Bronchial epithelial cell (primary cell): ENCODE measurements at regions not wholly inside any gene's neighbourhood (a gene's known extent, or its start where the extent isn't known, plus 50 kb on each side); places are given as distances from the start of the nearest gene placed in this dataset.
"Not testable (repeated sequence)": the region's sequence is repeated elsewhere in the genome, so short reads cannot be mapped to it uniquely, and the experiment has no call there.

ENCODE experiments used
- DNase-seq: peaks from one replicate; pipeline ENCODE4 v3.0.0-alpha.2; 2010; ENCODE audit warnings: low read depth
- FAIRE-seq: peaks from 2 replicates; lab custom pipeline; 2011; peaks lifted over from hg19 to GRCh38; lab: Jason Lieb, UNC
- H3K27me3 ChIP-seq: 2 replicates; pipeline ENCODE4 v1.5.1; 2011; ENCODE audit warnings: low read length; ENCODE audit not compliant: control insufficient read depth, insufficient read depth
- H3K36me3 ChIP-seq: 2 replicates; pipeline ENCODE4 v1.5.1; 2011; ENCODE audit warnings: low read length; ENCODE audit not compliant: control insufficient read depth, insufficient read depth
- H3K4me3 ChIP-seq: 2 replicates; pipeline ENCODE4 v1.5.1; 2011; ENCODE audit warnings: mild to moderate bottlenecking, low read depth, low read length, control low read depth
- CTCF ChIP-seq: IDR thresholded peaks from 2 replicates; pipeline ENCODE4 v1.5.1; 2011; ENCODE audit warnings: mild to moderate bottlenecking, moderate library complexity, low read length, control low read depth, inconsistent platforms; ENCODE audit not compliant: insufficient read depth, severe bottlenecking

- H3K36me3 ChIP-seq, result no peaks in the 10 kb centered on the region
- no peak overlapping the region for H3K4me3 ChIP-seq
- H3K27me3 ChIP-seq, result no peaks in the 10 kb centered on the region
- DNase-seq, result no peak
- TF ChIP-seq CTCF, result no peak
- no peak for FAIRE-seq
Observed at GRCh38 chr5:18394443-18394804, 760.2 kb downstream of the TAF11L14 start.

DNA sequence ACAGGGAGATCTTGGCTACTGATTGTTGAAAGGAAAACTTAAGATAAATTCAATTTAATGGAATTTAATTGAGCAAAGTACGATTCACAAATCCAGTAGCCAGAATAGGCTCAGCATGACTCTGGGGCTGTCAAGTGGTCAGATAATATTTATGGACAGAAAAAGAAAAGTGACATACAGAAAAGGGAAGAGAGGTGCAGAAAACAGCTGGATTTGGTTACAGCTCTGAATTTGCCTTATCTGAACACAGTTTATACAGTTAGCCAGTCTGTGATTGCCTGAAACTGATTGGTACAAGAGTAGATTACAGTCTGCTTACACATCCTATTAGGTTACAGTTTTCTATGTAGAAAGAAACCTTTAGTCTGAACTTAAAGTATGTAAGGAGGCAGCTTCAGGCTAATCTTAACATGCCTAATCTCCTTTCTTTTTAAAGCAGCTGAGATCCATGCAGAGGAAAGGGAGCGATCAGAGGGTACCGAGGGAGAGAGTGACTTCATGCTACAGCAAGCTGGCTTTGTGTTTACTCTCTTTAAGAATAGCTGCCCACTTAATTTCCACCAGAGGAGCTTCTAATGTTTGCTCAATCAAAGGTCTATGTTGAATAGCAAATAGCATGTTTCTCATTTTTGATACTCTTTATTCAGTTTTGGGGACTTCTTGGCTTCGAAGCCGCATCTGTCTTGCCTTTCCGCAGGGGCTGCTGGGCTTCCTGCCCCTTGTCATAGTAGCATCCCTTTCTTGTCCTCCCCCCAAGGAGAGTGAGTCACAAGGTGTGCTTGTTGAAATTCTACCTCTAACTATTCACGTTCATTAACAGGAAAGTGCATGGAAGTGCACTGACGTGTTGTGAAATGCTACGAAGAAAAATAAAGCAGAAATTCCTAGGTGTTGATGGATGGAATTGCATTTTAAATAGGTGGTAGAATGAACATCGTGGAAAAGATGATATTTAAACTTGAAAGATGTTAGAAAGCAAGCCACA, 761.2 kb downstream of the TAF11L14 start:
- Histone ChIP-seq H3K27me3 (no peaks in the 10 kb centered on the region), H3K36me3 (no peaks in the 10 kb centered on the region), H3K4me3 (no peak overlapping the region)
- DNase-seq (peak; percentile 70), FAIRE-seq (no peak)
- TF ChIP-seq CTCF, result no peak

GRCh38 chr5:18397371-18397770, 763.1 kb downstream of the TAF11L14 start:
- DNase-seq (no peak), FAIRE-seq (no peak)
- Histone ChIP-seq H3K27me3 (no peaks in the 10 kb centered on the region), H3K36me3 (no peaks in the 10 kb centered on the region), H3K4me3 (no peak overlapping the region)
- no peak for TF ChIP-seq CTCF

GRCh38 chr5:18397891-18398290, 763.6 kb downstream of the TAF11L14 start:
- Histone ChIP-seq H3K36me3 (no peaks in the 10 kb centered on the region), H3K4me3 (no peak overlapping the region), H3K27me3 (no peaks in the 10 kb centered on the region)
- FAIRE-seq (no peak), DNase-seq (no peak)
- TF ChIP-seq CTCF, result no peak

GRCh38 chr5:18399461-18400327, 765.4 kb downstream of the TAF11L14 start:
- not testable (repeated sequence) for FAIRE-seq, H3K27me3 ChIP-seq, DNase-seq, H3K4me3 ChIP-seq, H3K36me3 ChIP-seq

DNA sequence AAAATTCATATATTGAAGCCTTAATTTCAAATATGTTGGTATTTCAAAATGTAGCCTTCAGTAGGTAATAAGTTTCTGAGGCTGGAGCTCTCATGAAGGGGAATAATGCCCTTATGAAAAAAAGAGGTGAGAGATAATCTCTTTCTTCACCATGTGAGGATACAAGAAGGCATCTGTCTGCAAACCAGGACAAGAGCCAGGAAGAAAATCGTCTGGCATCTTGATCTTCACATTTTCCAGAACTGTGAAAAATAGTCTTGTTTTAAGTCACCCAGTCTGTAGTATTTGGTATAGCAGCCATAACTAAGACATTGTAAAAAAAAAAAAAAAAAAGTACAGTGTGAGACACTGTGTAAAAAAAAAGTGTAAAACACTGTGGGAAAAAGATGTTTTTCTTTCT, 768.9 kb downstream of the TAF11L14 start:
- DNase-seq, result no peak
- Histone ChIP-seq H3K4me3 (no peak overlapping the region), H3K36me3 (no peaks in the 10 kb centered on the region), H3K27me3 (no peaks in the 10 kb centered on the region)
- no peak for TF ChIP-seq CTCF
- FAIRE-seq, result no peak
